Activated CD4-positive, alpha-beta T cell treated with anti-CD3 and anti-CD28 coated beads, Interleukin-2, Interleukin-4, amounts not matched to agents 100 ng/mL and 50 ng/mL, durations not matched to agents 16 hours and 8 hours (primary cell): ENCODE measurements at regions not wholly inside any gene's neighbourhood (a gene's known extent, or its start where the extent isn't known, plus 50 kb on each side); places are given as distances from the start of the nearest gene placed in this dataset.

Source experiments
- DNase-seq: peaks from one replicate; pipeline ENCODE4 v3.0.0-alpha.2; 2020; ENCODE audit warnings: low spot score

GRCh38 chr2:120606931-120607330 is 128.7 kb upstream of the GLI2 start:
- no peak for DNase-seq

DNA sequence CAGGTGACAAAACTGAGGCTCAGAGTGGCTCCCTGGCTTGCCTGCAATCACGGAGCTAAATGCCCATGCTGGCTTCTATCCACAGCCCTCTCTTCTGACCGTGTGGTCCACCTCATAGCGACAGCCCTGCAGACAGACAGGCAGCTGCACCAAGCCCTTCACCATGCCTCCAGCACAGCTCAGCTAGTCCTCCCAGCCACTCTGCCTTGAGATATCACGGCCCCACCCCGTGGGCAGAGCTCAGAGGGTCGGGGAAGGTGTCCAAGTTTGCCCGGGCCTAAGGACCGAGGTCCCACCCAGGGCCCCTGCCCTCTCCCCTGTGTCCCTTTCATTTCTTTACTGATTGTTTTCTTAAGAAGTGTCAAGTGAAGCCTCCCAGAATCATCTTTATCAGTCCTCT is 128.2 kb upstream of the GLI2 start:
- DNase-seq: no peak

DNA sequence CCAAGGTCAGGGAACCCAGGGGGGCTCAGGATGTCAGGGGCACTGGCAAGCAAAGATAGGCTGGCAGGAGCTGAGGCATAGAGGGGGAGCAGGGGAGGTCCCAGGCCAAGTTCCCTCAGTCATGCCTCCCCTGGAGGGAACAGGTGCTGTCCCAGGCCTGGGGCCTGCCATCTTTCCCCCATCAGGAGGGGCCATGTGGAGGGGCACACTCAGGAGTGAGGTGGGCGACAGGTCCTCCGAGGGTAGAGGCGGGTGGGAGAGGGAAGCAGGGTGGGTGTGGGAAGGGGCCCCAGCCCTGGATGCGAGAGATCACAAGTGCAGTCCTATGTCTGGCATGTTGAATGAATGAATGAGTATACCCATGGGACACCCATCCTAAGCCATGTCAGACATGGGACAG is 127.7 kb upstream of the GLI2 start:
- no peak for DNase-seq

- no peak for DNase-seq
Observed at GRCh38 chr2:120609826-120610395, 125.8 kb upstream of the GLI2 start.

DNA sequence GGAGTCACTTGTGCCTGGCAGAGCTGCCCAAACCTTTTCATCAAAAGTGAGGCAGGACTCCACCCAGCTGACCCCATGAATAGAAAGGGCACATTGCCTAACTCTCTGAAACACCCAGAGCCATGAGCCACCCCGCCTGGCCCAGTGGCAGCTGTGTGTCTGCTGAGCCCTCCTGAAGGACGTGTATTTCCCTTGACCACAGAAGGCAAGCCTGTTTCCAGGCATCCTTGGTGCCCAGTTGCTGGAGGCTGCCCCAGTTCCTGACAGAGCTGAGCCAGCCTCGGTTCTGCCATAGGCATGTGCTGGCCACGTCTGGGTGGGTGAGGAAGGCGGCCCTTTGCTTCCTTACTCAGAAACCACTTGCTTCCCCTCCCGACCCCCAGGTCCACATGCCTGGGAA is 124.7 kb upstream of the GLI2 start:
- DNase-seq: no peak

GRCh38 chr2:120611961-120612360 is 123.7 kb upstream of the GLI2 start:
- no peak for DNase-seq

- DNase-seq: no peak
Observed at GRCh38 chr2:120612471-120612870, 123.2 kb upstream of the GLI2 start.

DNA sequence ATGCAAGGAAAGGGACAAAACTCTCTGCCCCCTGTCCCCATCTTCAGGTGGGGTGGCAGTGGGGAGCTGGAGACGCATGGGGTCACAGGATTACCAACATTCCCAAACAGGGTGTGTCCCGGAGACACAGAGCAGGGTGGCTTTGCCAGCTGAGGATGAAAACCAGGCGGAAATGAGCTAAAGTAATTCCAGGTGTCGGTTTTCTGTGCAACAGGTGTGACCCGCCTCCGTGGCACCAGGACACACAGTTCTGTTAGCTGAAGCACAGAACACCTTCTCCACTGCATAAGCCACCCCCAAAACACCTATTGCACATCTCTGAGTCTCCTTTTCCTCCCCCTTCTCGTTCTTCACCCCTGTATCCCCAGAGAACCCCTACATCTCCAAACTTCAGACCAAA is 122.7 kb upstream of the GLI2 start:
- no peak for DNase-seq

DNA sequence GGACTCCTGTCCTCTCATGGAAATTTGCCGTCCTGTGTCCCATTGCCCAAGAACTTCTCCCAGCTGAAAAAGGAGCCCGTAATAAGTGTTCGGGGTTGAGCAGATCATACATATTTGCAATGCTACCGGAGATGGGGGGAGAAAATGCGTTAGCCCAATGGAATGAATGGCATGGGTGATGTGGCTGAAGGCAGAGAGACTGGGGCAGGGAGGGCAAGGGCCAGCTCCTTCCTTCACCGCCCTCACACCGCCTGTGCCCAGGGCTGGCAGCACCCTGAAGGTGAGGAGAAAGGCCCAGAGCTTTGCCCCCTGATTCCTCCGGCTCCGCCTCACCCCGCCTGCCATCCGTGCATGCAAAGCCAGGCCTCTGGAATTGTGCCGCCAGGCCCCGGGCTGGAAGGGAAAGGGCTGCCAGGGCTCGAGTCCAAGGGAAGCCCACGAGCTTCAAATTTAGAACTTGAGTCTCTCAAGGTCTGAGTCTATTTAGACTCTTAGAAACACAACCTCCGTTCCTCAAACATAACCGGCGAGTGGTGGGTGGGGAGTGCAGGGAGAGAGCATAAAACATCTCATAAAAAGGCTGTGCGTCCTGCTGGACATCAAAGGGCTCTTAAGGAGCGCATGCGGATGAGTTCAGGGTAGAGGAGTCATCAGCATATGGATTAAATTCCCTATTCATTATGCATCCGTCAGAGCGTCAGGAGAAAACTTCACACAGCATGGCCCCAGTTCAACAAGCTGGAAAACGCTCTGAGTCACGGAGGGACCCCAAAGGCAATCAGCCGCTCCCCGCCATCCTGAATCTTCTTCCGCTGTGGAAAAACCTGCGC is 121.7 kb upstream of the GLI2 start:
- no peak for DNase-seq

DNA sequence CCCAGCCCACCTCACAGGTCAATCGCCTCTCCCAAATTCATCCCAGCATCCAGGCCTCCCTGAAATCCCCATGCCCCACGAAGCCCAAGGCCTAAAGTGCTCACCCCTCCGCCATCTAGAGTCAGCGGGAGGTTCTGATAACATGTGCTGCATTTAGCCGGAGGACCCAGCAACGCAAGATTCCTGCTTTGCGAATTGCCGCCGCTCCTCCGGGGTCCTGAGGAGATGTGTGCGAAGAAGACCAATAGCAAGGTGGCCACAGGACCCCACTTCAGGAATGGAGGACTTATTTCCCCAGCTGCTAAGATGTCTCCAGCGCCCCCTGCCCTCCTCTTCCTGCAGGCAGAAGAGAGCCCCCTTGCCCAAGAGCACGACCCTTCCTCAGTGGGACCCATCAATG is 120.8 kb upstream of the GLI2 start:
- no peak for DNase-seq

DNA sequence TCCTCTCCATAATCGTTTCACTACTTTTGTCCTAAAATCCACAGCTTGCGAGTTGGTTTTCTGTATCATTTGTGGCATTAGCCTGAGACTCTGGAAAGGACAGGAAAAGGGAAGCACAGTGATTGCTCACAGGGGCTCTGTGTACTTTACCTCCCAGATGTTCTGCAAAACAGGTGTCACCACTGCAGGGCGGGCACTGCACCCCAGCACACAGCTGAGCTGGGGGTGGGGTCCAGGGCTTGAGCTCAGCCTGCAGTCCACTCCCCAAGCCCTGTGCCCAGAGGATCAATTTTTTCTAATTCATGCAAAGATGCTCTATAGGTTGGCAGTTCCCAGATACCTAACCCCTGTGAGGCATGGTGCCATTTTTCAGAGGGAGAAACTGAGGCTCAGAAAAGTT is 119.4 kb upstream of the GLI2 start:
- DNase-seq: no peak

- no peak for DNase-seq
Observed at GRCh38 chr2:120617055-120617454, 118.6 kb upstream of the GLI2 start.

DNA sequence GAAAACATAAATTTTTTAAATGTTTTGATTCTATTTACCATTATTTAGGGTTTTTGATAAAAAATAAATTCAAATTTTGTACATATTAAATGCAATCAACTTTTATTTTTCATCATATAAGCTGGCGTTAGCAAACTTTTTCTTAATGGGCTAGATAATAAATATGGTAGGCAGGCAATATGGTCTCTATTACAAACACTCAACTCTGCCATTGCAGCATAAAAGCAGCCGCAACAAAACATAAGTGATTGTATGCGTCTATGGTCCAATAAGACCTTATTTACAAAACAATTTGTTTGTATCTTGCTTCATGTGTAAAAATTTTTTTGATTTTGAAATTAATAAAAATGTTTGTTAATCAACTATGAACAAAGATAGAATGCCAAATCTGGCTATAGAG is 116.8 kb upstream of the GLI2 start:
- DNase-seq: no peak

DNA sequence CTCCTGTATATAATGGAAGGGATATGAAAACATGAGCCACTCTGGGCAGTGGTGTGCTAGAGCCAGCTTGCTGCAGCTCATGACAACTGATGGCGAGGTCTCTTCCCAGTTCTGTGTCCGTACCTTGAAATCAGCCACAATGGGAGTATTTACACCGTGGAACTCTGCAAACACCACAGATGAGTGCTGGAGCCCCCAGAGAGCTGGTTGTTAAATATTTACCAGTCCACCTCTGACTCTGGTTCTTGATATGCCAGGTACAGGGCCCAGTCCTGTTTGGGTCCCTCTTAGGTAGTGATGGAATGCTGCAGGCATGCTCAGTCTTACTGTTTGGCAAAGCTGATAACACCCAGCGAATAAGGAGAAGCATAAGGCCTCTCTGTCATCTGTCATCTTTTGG is 116.1 kb upstream of the GLI2 start:
- no peak for DNase-seq

- no peak for DNase-seq
Observed at GRCh38 chr2:120620025-120620793, 115.5 kb upstream of the GLI2 start.

DNA sequence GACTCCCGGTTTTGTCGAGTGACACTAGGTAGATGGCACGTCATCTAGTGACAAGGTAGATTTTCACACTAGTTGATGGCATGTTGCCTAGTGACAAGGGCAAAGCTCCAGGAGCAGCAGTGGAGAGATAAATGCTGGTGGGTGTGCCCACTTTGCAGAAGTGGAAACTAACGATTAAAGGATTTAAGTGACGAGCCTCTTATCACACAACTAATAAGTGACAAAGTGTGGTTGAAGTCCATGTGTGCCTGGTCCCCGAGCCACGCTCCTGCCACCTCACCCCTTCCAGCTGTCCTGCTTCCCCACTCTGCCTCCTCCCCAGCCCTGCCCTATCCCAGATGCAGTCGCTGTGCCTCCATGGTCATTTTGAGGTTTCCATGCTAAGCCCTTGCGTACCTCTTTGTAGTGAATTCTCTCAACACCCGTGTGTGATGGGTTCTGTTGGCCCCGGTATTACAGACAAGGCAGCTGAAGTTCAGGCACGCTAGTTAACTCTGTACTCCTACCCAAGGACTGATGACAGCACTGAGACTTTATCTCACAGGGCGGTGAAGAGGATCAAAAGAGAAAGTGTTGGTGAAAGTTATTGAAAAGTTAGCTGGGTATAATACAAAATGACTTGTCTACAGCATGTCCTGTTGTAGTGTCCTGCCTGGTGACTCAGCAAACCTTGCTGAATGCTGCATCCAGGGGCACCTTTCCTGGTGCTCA is 113.4 kb upstream of the GLI2 start:
- DNase-seq: no peak

- DNase-seq: no peak
Observed at GRCh38 chr2:120622886-120623753, 112.5 kb upstream of the GLI2 start.

DNA sequence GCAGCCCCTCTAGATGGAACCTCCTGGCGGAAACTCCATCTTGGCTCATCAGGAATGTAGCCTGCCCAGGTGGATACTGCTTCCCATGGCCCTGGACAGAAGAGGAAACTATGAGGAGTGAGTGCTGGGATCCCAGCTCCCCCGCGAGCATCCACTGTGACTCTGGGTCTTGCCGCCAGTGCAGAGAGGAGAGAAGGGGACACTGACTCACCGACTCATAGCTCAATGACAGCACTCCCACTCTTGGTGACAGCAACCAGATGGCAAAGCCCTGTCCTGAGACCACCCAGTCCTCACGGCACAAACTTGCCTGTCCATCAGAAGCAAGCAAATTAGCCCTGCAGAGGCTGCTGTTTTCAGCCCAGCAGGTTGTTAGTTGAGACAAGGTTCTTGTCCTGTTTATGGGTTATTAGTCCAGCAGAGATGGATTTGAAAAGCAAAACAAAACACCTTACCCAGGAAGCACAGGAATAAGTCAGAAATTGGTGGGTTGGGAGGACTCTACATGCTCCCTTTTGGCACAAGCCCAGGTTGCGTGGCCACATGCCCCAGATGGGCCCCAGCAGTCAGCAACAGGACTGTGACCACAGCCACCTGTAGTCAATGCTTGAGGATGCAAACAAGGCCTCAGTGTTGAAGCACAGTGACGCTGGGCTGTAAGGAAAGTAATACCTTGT is 111.5 kb upstream of the GLI2 start:
- DNase-seq: no peak

DNA sequence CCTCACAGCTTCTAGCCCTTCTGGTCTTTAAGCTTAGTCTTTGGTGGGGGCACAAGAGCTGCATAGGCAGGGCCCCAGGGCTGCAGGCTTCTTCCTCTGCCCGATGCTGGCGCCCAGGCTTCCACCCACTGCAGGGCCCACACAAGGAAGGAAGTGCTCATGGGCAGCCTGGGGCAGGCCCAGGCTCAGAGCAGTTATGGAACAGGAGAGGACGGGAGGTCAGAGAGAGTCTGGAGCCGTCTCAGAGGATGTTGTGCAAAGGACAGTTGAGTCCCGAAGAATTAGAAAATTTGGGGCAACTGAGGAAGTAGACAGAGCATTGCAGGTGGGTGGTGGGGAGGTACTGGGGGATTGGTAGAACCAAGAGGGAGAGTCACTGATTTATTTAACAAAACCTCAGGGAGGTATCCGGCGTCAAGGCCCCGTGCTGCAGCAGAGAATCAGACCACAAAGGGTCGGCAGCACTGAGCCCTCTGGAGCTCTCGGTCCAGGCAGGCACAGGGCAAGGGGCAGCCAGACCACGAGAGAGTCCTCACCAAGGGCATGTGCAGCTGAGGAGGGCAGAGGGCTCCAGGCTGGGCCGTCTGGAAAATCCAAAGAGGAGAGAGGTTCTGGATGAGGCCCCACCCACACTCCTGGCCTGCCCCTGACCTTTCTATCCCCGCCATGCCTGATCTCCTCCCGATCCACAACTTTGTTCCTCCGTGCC is 110.8 kb upstream of the GLI2 start:
- no peak for DNase-seq

GRCh38 chr2:120625865-120626560 is 109.7 kb upstream of the GLI2 start:
- no peak for DNase-seq
